Endodermal cell (in vitro differentiated cells): ENCODE measurements at regions not wholly inside any gene's neighbourhood (a gene's known extent, or its start where the extent isn't known, plus 50 kb on each side); places are given as distances from the start of the nearest gene placed in this dataset.

ENCODE experiments used
- DNase-seq: peaks from one replicate; pipeline ENCODE4 v3.0.0-alpha.2; 2017
- H3K27ac ChIP-seq: 2 replicates; pipeline ENCODE4 v1.5.1; 2013; ENCODE audit warnings: mild to moderate bottlenecking, low read depth, low read length, moderate library complexity
- H3K27me3 ChIP-seq: 2 replicates; pipeline ENCODE4 v1.6.1; 2013; ENCODE audit warnings: mild to moderate bottlenecking, low read length, moderate library complexity; ENCODE audit not compliant: insufficient read depth, control insufficient read depth, poor library complexity, severe bottlenecking
- H3K36me3 ChIP-seq: 2 replicates; pipeline ENCODE4 v1.7.0; 2013; ENCODE audit warnings: mild to moderate bottlenecking, low read length, moderate library complexity; ENCODE audit not compliant: control insufficient read depth, insufficient read depth
- H3K4me1 ChIP-seq: one replicate; pipeline ENCODE4 v1.7.0; 2013; ENCODE audit warnings: low read length; ENCODE audit not compliant: control insufficient read depth, insufficient read depth
- H3K4me3 ChIP-seq: 2 replicates; pipeline ENCODE4 v1.5.1; 2013; ENCODE audit warnings: mild to moderate bottlenecking, low read length, moderate library complexity
- H3K9ac ChIP-seq: 2 replicates; pipeline ENCODE4 v1.6.1; 2013; ENCODE audit warnings: mild to moderate bottlenecking, low read length, moderate library complexity; ENCODE audit not compliant: poor library complexity, severe bottlenecking; ENCODE audit errors: extremely low read depth
- H3K9me3 ChIP-seq: 2 replicates; pipeline ENCODE4 v1.6.1; 2013; ENCODE audit warnings: mild to moderate bottlenecking, low read length, moderate library complexity; ENCODE audit not compliant: control insufficient read depth
- H3K27ac Mint-ChIP-seq: 2 replicates; pipeline ENCODE4 v1.8.0; 2020; ENCODE audit warnings: mixed read lengths
- H3K27me3 Mint-ChIP-seq: 2 replicates; pipeline ENCODE4 v1.8.0; 2021; ENCODE audit warnings: mild to moderate bottlenecking, mixed read lengths; ENCODE audit not compliant: insufficient read depth
- H3K36me3 Mint-ChIP-seq: 2 replicates; pipeline ENCODE4 v1.8.0; 2020; ENCODE audit warnings: low read depth, mixed read lengths
- H3K4me1 Mint-ChIP-seq: 2 replicates; pipeline ENCODE4 v1.8.0; 2020; ENCODE audit warnings: mixed read lengths
- H3K4me3 Mint-ChIP-seq: 2 replicates; pipeline ENCODE4 v1.8.0; 2020; ENCODE audit warnings: mild to moderate bottlenecking, moderate library complexity, mixed read lengths
- H3K9me3 Mint-ChIP-seq: 2 replicates; pipeline ENCODE4 v1.8.0; 2020; ENCODE audit warnings: mild to moderate bottlenecking, mixed read lengths
- CTCF ChIP-seq: fragments of 200-600 bp; sonication (generic); conservative IDR thresholded peaks from 2 replicates; pipeline ENCODE4 v1.5.0; 2021; ENCODE audit warnings: antibody characterized with exemption, mild to moderate bottlenecking
- WGBS, 2 experiments: methylation state at CpG; one replicate each; pipeline versions ENCODE4 v1.1.5 to v1.1.7; 2013; ENCODE audit warnings: missing lambda C conversion rate in 2 of 2, mixed read lengths in 1 of 2; ENCODE audit not compliant: insufficient coverage in 1 of 2, insufficient read length in 1 of 2; 5-methylcytosine and 5-hydroxymethylcytosine counted together

- no peak overlapping the region for H3K27ac Mint-ChIP-seq
- WGBS, 2 experiments, result 79 to 94% methylated on average over 2 of the region's 2 CpGs
These were observed 368.2 kb downstream of the IRS1 start for GRCh38 chr2:226431288-226431948.

GRCh38 chr2:226429476-226429875 lies 370.1 kb downstream of the IRS1 start:
- Mint-ChIP-seq H3K4me1 (peaks cover 7% of the 10 kb centered on the region), H3K27me3 (no peaks in the 10 kb centered on the region), H3K36me3 (no peaks in the 10 kb centered on the region), H3K27ac (no peak overlapping the region), H3K4me3 (no peak overlapping the region), H3K9me3 (no peaks in the 10 kb centered on the region)
- no peak overlapping the region for H3K4me3 ChIP-seq
- no peaks in the 10 kb centered on the region for H3K36me3 ChIP-seq
- no peak for TF ChIP-seq CTCF
- no peak for DNase-seq
- no peaks in the 10 kb centered on the region for H3K4me1 ChIP-seq
- no peak overlapping the region for H3K27ac ChIP-seq
- H3K27me3 ChIP-seq, result no peaks in the 10 kb centered on the region
- no peak overlapping the region for H3K9ac ChIP-seq
- 97 to 100% methylated on average over 1 to 2 of the region's 2 CpGs for WGBS, 2 experiments
- H3K9me3 ChIP-seq, result no peaks in the 10 kb centered on the region

More at GRCh38 chr2:226431288-226431948, 368.2 kb downstream of the IRS1 start:
- no peak for TF ChIP-seq CTCF
- Histone ChIP-seq H3K36me3 (no peaks in the 10 kb centered on the region), H3K9me3 (no peaks in the 10 kb centered on the region), H3K27me3 (no peaks in the 10 kb centered on the region), H3K4me1 (no peaks in the 10 kb centered on the region), H3K4me3 (no peak overlapping the region), H3K27ac (no peak overlapping the region), H3K9ac (no peak overlapping the region)
- no peaks in the 10 kb centered on the region for H3K36me3 Mint-ChIP-seq
- DNase-seq, result no peak
- H3K9me3 Mint-ChIP-seq, result no peaks in the 10 kb centered on the region
- H3K4me1 Mint-ChIP-seq, result peaks cover 9% of the 10 kb centered on the region
- no peak overlapping the region for H3K4me3 Mint-ChIP-seq
- H3K27me3 Mint-ChIP-seq, result no peaks in the 10 kb centered on the region

GRCh38 chr2:226427538-226428307 lies 371.9 kb downstream of the IRS1 start:
- no peak for TF ChIP-seq CTCF
- Mint-ChIP-seq H3K4me1 (peaks cover 18% of the 10 kb centered on the region), H3K36me3 (no peaks in the 10 kb centered on the region), H3K4me3 (no peak overlapping the region), H3K27ac (no peak overlapping the region), H3K9me3 (no peaks in the 10 kb centered on the region), H3K27me3 (no peaks in the 10 kb centered on the region)
- Histone ChIP-seq H3K27ac (no peak overlapping the region), H3K27me3 (no peaks in the 10 kb centered on the region), H3K9ac (no peak overlapping the region), H3K4me3 (no peak overlapping the region), H3K36me3 (no peaks in the 10 kb centered on the region), H3K4me1 (peaks cover 10% of the 10 kb centered on the region), H3K9me3 (no peaks in the 10 kb centered on the region)
- 75 to 86% methylated on average over 3 to 7 of the region's 7 CpGs for WGBS, 2 experiments
- no peak for DNase-seq
